ENCODE measurements at regions not wholly inside any gene's neighbourhood (a gene's known extent, or its start where the extent isn't known, plus 50 kb on each side); places are given as distances from the start of the nearest gene placed in this dataset.

- TF ChIP-seq POLR2A (IDR thresholded peaks at IDR 0.05): no peak
- no peak for TF ChIP-seq CTCF (IDR thresholded peaks at IDR 0.05)
These were observed 123.3 kb upstream of the B3GAT2 start for GRCh38 chr6:71080133-71080532.

Data from body of pancreas (tissue), 4 donors.